ENCODE measurements at regions not wholly inside any gene's neighbourhood (a gene's known extent, or its start where the extent isn't known, plus 50 kb on each side); places are given as distances from the start of the nearest gene placed in this dataset.
"Not testable (repeated sequence)": the region's sequence is repeated elsewhere in the genome, so short reads cannot be mapped to it uniquely, and the experiment has no call there.

GRCh38 chr6:106807947-106808611 is 166.4 kb downstream of the CD24 start:
- Mint-ChIP-seq H3K36me3 (ENCODE audit: low read depth) (no peaks in the 10 kb centered on the region), H3K27me3 (ENCODE audit: low read depth) (peaks cover 7% of the 10 kb centered on the region), H3K4me3 (no peak overlapping the region), H3K27ac (no peak overlapping the region), H3K9me3 (peaks cover 49% of the 10 kb centered on the region), H3K4me1 (ENCODE audit: low read depth) (no peaks in the 10 kb centered on the region)
- no peak for DNase-seq (ENCODE audit: low spot score)

GRCh38 chr6:106806253-106806652 is 168.3 kb downstream of the CD24 start:
- H3K9me3 Mint-ChIP-seq: peaks cover 31% of the 10 kb centered on the region
- not testable (repeated sequence) for H3K27ac Mint-ChIP-seq; DNase-seq (ENCODE audit: low spot score); H3K27me3 Mint-ChIP-seq (ENCODE audit: low read depth); H3K4me3 Mint-ChIP-seq; H3K36me3 Mint-ChIP-seq (ENCODE audit: low read depth); H3K4me1 Mint-ChIP-seq (ENCODE audit: low read depth)

- peaks cover 26% of the 10 kb centered on the region for H3K9me3 Mint-ChIP-seq
- no peak for DNase-seq (ENCODE audit: low spot score)
- H3K36me3 Mint-ChIP-seq (ENCODE audit: low read depth): no peaks in the 10 kb centered on the region
- H3K27me3 Mint-ChIP-seq (ENCODE audit: low read depth): peaks cover 9% of the 10 kb centered on the region
- no peaks in the 10 kb centered on the region for H3K4me1 Mint-ChIP-seq (ENCODE audit: low read depth)
- H3K27ac Mint-ChIP-seq: no peak overlapping the region
- no peak overlapping the region for H3K4me3 Mint-ChIP-seq
These were observed 168.8 kb downstream of the CD24 start for GRCh38 chr6:106805771-106806170.

GRCh38 chr6:106804346-106805335 is 169.9 kb downstream of the CD24 start:
- Mint-ChIP-seq H3K27ac (no peak overlapping the region), H3K27me3 (ENCODE audit: low read depth) (peaks cover 11% of the 10 kb centered on the region), H3K4me3 (no peak overlapping the region), H3K4me1 (ENCODE audit: low read depth) (no peaks in the 10 kb centered on the region), H3K9me3 (peaks cover 15% of the 10 kb centered on the region), H3K36me3 (ENCODE audit: low read depth) (no peaks in the 10 kb centered on the region)
- DNase-seq (ENCODE audit: low spot score): no peak

GRCh38 chr6:106803188-106803587 is 171.3 kb downstream of the CD24 start:
- Mint-ChIP-seq H3K9me3 (peaks cover 2% of the 10 kb centered on the region), H3K36me3 (ENCODE audit: low read depth) (no peaks in the 10 kb centered on the region), H3K4me1 (ENCODE audit: low read depth) (peaks cover 8% of the 10 kb centered on the region), H3K27me3 (ENCODE audit: low read depth) (peaks cover 17% of the 10 kb centered on the region), H3K4me3 (no peak overlapping the region), H3K27ac (no peak overlapping the region)
- DNase-seq (ENCODE audit: low spot score): no peak

- no peak overlapping the region for H3K27ac Mint-ChIP-seq
- H3K9me3 Mint-ChIP-seq: no peaks in the 10 kb centered on the region
- peaks cover 21% of the 10 kb centered on the region for H3K27me3 Mint-ChIP-seq (ENCODE audit: low read depth)
- H3K4me1 Mint-ChIP-seq (ENCODE audit: low read depth): peaks cover 8% of the 10 kb centered on the region
- no peak overlapping the region for H3K4me3 Mint-ChIP-seq
- no peaks in the 10 kb centered on the region for H3K36me3 Mint-ChIP-seq (ENCODE audit: low read depth)
- no peak for DNase-seq (ENCODE audit: low spot score)
These were observed 172.4 kb downstream of the CD24 start for GRCh38 chr6:106802139-106802538.

- H3K4me1 Mint-ChIP-seq (ENCODE audit: low read depth): peaks cover 8% of the 10 kb centered on the region
- H3K4me3 Mint-ChIP-seq: no peak overlapping the region
- DNase-seq (ENCODE audit: low spot score): no peak
- H3K27me3 Mint-ChIP-seq (ENCODE audit: low read depth): peaks cover 24% of the 10 kb centered on the region
- no peaks in the 10 kb centered on the region for H3K9me3 Mint-ChIP-seq
- H3K27ac Mint-ChIP-seq: no peak overlapping the region
- no peaks in the 10 kb centered on the region for H3K36me3 Mint-ChIP-seq (ENCODE audit: low read depth)
These were observed 171.9 kb downstream of the QRSL1 start for GRCh38 chr6:106801256-106801655.

GRCh38 chr6:106800379-106800778 is 171.0 kb downstream of the QRSL1 start:
- Mint-ChIP-seq H3K4me3 (no peak overlapping the region), H3K4me1 (ENCODE audit: low read depth) (peaks cover 8% of the 10 kb centered on the region), H3K27ac (no peak overlapping the region), H3K27me3 (ENCODE audit: low read depth) (peaks cover 29% of the 10 kb centered on the region), H3K36me3 (ENCODE audit: low read depth) (no peaks in the 10 kb centered on the region), H3K9me3 (no peaks in the 10 kb centered on the region)
- DNase-seq (ENCODE audit: low spot score): no peak

GRCh38 chr6:106799031-106799894 is 169.9 kb downstream of the QRSL1 start:
- peaks cover 8% of the 10 kb centered on the region for H3K4me1 Mint-ChIP-seq (ENCODE audit: low read depth)
- peak overlapping the region; percentile 10 for H3K4me3 Mint-ChIP-seq
- no peaks in the 10 kb centered on the region for H3K9me3 Mint-ChIP-seq
- no peak for DNase-seq (ENCODE audit: low spot score)
- no peak overlapping the region for H3K27ac Mint-ChIP-seq
- no peaks in the 10 kb centered on the region for H3K36me3 Mint-ChIP-seq (ENCODE audit: low read depth)
- H3K27me3 Mint-ChIP-seq (ENCODE audit: low read depth): peaks cover 33% of the 10 kb centered on the region

GRCh38 chr6:106797186-106797585 is 167.8 kb downstream of the QRSL1 start:
- Mint-ChIP-seq H3K27me3 (ENCODE audit: low read depth) (peaks cover 38% of the 10 kb centered on the region), H3K9me3 (no peaks in the 10 kb centered on the region), H3K36me3 (ENCODE audit: low read depth) (no peaks in the 10 kb centered on the region), H3K4me3 (no peak overlapping the region), H3K27ac (no peak overlapping the region), H3K4me1 (ENCODE audit: low read depth) (peaks cover 8% of the 10 kb centered on the region)
- DNase-seq (ENCODE audit: low spot score): no peak

- no peak overlapping the region for H3K27ac Mint-ChIP-seq
- peaks cover 38% of the 10 kb centered on the region for H3K27me3 Mint-ChIP-seq (ENCODE audit: low read depth)
- H3K36me3 Mint-ChIP-seq (ENCODE audit: low read depth): no peaks in the 10 kb centered on the region
- no peaks in the 10 kb centered on the region for H3K9me3 Mint-ChIP-seq
- peaks cover 8% of the 10 kb centered on the region for H3K4me1 Mint-ChIP-seq (ENCODE audit: low read depth)
- H3K4me3 Mint-ChIP-seq: no peak overlapping the region
- no peak for DNase-seq (ENCODE audit: low spot score)
These were observed 167.4 kb downstream of the QRSL1 start for GRCh38 chr6:106796781-106797180.

- DNase-seq (ENCODE audit: low spot score): no peak
- Mint-ChIP-seq H3K27ac (no peak overlapping the region), H3K27me3 (ENCODE audit: low read depth) (peaks cover 32% of the 10 kb centered on the region), H3K9me3 (no peaks in the 10 kb centered on the region), H3K4me1 (ENCODE audit: low read depth) (peaks cover 4% of the 10 kb centered on the region), H3K4me3 (no peak overlapping the region), H3K36me3 (ENCODE audit: low read depth) (no peaks in the 10 kb centered on the region)
These were observed 164.8 kb downstream of the QRSL1 start for GRCh38 chr6:106794129-106794528.

- Mint-ChIP-seq H3K4me1 (ENCODE audit: low read depth) (no peaks in the 10 kb centered on the region), H3K27ac (no peak overlapping the region), H3K4me3 (no peak overlapping the region), H3K36me3 (ENCODE audit: low read depth) (no peaks in the 10 kb centered on the region), H3K9me3 (no peaks in the 10 kb centered on the region), H3K27me3 (ENCODE audit: low read depth) (peaks cover 25% of the 10 kb centered on the region)
- no peak for DNase-seq (ENCODE audit: low spot score)
These were observed 163.3 kb downstream of the QRSL1 start for GRCh38 chr6:106792536-106793236.
